Endothelial cell of umbilical vein (primary cell): ENCODE measurements at regions not wholly inside any gene's neighbourhood (a gene's known extent, or its start where the extent isn't known, plus 50 kb on each side); places are given as distances from the start of the nearest gene placed in this dataset.

Source experiments
- CTCF ChIP-seq, 2 donors: IDR thresholded peaks; 1 replicate in 1 of 2; 2 replicates in 1 of 2; pipeline ENCODE4 v1.5.1; 2011; ENCODE audit warnings: low read length in 2 of 2, mild to moderate bottlenecking in 2 of 2, moderate library complexity in 2 of 2, control low read depth in 1 of 2, inconsistent platforms in 1 of 2, low read depth in 1 of 2; ENCODE audit not compliant: insufficient read depth in 1 of 2; ENCODE audit errors: extremely low read depth in 1 of 2
- EZH2 ChIP-seq: IDR thresholded peaks from 2 replicates; pipeline ENCODE4 v1.6.1; 2012; ENCODE audit warnings: borderline replicate concordance, low read depth, mild to moderate bottlenecking, moderate library complexity, low read length, inconsistent platforms; ENCODE audit not compliant: severe bottlenecking
- POLR2A ChIP-seq: IDR thresholded peaks from 2 replicates; pipeline ENCODE4 v1.6.1; 2012; ENCODE audit warnings: low read depth, mild to moderate bottlenecking, control low read depth, low read length
- POLR2AphosphoS5 ChIP-seq: IDR thresholded peaks from 2 replicates; pipeline ENCODE4 v1.6.1; 2012; ENCODE audit warnings: low read depth, mild to moderate bottlenecking, control low read depth, low read length, moderate library complexity; ENCODE audit not compliant: insufficient read depth

- TF ChIP-seq CTCF (IDR thresholded peaks at IDR 0.05; ENCODE audit: extremely low read depth in 1 of 2, insufficient read depth in 1 of 2, low read depth in 1 of 2, low read length in 2 of 2): no peak
- no peak for TF ChIP-seq POLR2A
- TF ChIP-seq EZH2: no peak
- TF ChIP-seq POLR2AphosphoS5: no peak
Measured at GRCh38 chr1:60173006-60173405, 99.4 kb upstream of the C1orf87 start.
